ENCODE measurements at regions not wholly inside any gene's neighbourhood (a gene's known extent, or its start where the extent isn't known, plus 50 kb on each side); places are given as distances from the start of the nearest gene placed in this dataset.
"Not testable (repeated sequence)": the region's sequence is repeated elsewhere in the genome, so short reads cannot be mapped to it uniquely, and the experiment has no call there.

DNA sequence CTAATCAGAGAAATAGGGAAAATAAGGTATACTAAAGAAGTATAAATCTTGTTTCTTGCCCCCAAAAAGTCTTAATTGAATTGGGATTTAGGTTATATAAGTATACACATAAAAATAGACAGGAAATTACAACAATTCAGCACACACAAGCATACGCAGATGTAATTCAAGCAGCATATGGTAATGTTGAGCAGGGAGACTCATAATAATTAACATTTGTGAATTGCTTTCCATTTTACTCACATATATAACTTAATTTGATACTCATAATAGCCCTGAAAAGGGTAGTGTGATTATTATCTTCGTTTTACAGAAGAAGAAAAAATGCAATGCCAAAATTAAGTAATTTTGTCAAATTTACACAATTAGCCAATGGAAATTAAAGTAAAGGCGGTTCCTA is 313.5 kb upstream of the ECI2 start:
- Histone ChIP-seq H3K4me1 (ENCODE audit: insufficient read depth, low read length) (no peaks in the 10 kb centered on the region), H3K9me3 (ENCODE audit: control insufficient read depth, insufficient read depth, low read length) (peaks cover 8% of the 10 kb centered on the region), H3K9ac (ENCODE audit: low read depth, low read length) (no peak overlapping the region), H3K36me3 (ENCODE audit: insufficient read depth, low read length) (no peaks in the 10 kb centered on the region)

DNA sequence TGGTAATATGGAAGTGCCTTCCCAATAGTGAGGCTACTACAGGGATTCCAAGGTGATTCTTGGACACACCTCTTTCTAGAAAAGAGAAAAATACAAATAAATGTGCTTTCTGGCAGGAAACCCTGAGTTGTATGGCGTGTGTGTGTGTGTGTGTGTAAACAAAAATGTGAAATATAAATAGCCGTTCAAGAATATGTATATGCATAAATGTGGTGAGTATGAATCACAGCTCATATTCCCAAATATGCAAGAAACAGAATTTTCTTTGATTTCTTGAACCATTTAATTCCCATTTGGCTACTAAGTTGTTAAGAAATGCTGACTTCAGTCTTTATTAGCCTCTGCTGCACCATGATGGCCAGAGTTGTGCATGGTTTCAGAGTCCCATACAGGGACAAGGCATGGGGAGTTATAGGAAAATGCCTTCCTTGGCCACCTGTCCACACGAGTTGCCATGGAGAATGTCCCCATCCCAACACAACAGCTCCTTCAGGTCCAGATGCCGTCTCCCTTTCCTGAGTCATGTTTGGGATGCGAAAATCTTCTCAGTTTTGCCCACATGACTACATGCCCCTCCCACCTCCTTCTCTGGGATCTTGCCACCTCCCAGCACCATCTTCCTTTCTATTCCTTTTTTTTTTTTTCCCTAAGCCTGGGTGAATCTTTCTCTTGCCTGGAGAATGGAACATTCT is 312.4 kb upstream of the ECI2 start:
- Histone ChIP-seq H3K9ac (ENCODE audit: low read depth, low read length) (no peak overlapping the region), H3K4me1 (ENCODE audit: insufficient read depth, low read length) (no peaks in the 10 kb centered on the region), H3K36me3 (ENCODE audit: insufficient read depth, low read length) (no peaks in the 10 kb centered on the region), H3K9me3 (ENCODE audit: control insufficient read depth, insufficient read depth, low read length) (peaks cover 8% of the 10 kb centered on the region)

DNA sequence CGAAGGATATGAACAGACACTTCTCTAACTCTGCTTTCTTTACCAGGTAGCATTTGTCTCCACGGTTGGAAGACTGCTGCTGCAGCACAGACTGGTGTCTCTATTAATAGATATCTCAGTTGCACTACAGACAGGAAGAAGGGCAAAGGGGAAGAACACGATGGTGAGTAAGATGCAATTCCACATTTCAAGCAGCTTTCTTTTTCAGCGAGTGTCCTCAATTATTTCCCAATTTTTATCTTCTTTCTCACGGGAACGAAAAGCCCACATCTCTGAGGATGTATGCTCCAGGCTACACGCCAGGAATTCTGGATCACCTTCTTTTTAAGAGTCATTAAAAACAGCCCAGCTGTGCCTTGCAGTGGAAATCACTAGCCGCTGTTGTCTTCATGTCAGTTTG is 311.6 kb upstream of the ECI2 start:
- Histone ChIP-seq H3K9me3 (ENCODE audit: control insufficient read depth, insufficient read depth, low read length) (peaks cover 3% of the 10 kb centered on the region), H3K9ac (ENCODE audit: low read depth, low read length) (no peak overlapping the region), H3K4me1 (ENCODE audit: insufficient read depth, low read length) (no peaks in the 10 kb centered on the region), H3K36me3 (ENCODE audit: insufficient read depth, low read length) (no peaks in the 10 kb centered on the region)

- H3K36me3 ChIP-seq (ENCODE audit: insufficient read depth, low read length), result no peaks in the 10 kb centered on the region
- H3K9ac ChIP-seq (ENCODE audit: low read depth, low read length), result no peak overlapping the region
- H3K4me1 ChIP-seq (ENCODE audit: insufficient read depth, low read length), result no peaks in the 10 kb centered on the region
- no peaks in the 10 kb centered on the region; the same call in 1 of the 2 replicates for H3K9me3 ChIP-seq (ENCODE audit: control insufficient read depth, insufficient read depth, low read length)
Observed at GRCh38 chr6:4441981-4442434, 306.6 kb upstream of the ECI2 start.

- Histone ChIP-seq H3K9ac (ENCODE audit: low read depth, low read length) (no peak overlapping the region), H3K36me3 (ENCODE audit: insufficient read depth, low read length) (no peaks in the 10 kb centered on the region), H3K4me1 (ENCODE audit: insufficient read depth, low read length) (no peaks in the 10 kb centered on the region), H3K9me3 (ENCODE audit: control insufficient read depth, insufficient read depth, low read length) (no peaks in the 10 kb centered on the region; the same call in 1 of the 2 replicates)
Observed at GRCh38 chr6:4439159-4439558, 303.8 kb upstream of the ECI2 start.

GRCh38 chr6:4437342-4437741 is 302.0 kb upstream of the ECI2 start:
- no peaks in the 10 kb centered on the region for H3K4me1 ChIP-seq (ENCODE audit: insufficient read depth, low read length)
- H3K9me3 ChIP-seq (ENCODE audit: control insufficient read depth, insufficient read depth, low read length), result no peaks in the 10 kb centered on the region; the same call in 1 of the 2 replicates
- H3K36me3 ChIP-seq (ENCODE audit: insufficient read depth, low read length), result no peaks in the 10 kb centered on the region

DNA sequence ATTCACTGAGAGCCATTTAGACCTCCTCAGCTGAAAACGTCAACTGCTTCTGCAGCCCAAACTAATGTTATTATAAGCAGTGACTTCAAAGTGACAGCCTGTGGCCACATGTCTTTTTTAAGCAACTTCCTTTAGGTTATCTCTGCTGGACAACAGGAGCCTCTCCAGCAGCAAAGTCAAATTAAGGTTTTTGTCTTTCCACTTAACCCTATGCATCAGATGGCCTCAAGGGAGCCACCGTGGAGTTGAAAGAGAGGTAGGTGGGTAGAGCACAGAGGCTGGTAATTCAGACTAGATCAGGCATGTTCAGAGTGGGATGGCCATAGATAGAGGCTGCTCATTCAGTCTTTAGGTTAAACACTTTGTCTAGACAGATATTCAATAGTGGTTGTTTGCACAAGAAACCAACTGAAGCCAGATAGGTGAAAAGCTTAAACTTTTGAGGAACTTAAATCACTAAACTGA is 300.6 kb upstream of the ECI2 start:
- Histone ChIP-seq H3K4me1 (ENCODE audit: insufficient read depth, low read length) (no peaks in the 10 kb centered on the region), H3K9me3 (ENCODE audit: control insufficient read depth, insufficient read depth, low read length) (no peaks in the 10 kb centered on the region; the same call in 1 of the 2 replicates), H3K36me3 (ENCODE audit: insufficient read depth, low read length) (no peaks in the 10 kb centered on the region), H3K9ac (ENCODE audit: low read depth, low read length) (no peak overlapping the region)

More at GRCh38 chr6:4437342-4437741, 302.0 kb upstream of the ECI2 start:
- H3K9ac ChIP-seq (ENCODE audit: low read depth, low read length), result no peak overlapping the region

DNA sequence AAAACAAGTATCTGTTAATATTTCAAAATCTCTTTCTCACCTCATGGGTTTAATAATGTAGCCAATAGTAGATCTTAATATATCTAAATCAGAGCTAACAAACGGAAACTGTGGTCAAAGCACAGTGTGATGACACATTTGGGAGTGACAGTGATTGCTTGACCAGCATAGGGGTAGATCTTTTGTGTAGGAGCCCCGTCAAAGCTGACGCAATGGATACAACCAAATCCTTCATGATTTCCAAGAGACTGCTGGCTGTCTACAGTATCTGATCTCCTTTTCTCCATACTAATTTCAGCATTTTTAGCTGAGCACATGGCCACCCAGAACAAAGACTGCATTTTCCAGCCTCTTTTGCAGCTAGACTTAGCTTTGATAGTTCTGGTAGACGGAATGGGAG is 299.3 kb upstream of the ECI2 start:
- no peaks in the 10 kb centered on the region for H3K4me1 ChIP-seq (ENCODE audit: insufficient read depth, low read length)
- H3K9me3 ChIP-seq (ENCODE audit: control insufficient read depth, insufficient read depth, low read length), result no peaks in the 10 kb centered on the region
- H3K9ac ChIP-seq (ENCODE audit: low read depth, low read length), result no peak overlapping the region
- no peaks in the 10 kb centered on the region for H3K36me3 ChIP-seq (ENCODE audit: insufficient read depth, low read length)

DNA sequence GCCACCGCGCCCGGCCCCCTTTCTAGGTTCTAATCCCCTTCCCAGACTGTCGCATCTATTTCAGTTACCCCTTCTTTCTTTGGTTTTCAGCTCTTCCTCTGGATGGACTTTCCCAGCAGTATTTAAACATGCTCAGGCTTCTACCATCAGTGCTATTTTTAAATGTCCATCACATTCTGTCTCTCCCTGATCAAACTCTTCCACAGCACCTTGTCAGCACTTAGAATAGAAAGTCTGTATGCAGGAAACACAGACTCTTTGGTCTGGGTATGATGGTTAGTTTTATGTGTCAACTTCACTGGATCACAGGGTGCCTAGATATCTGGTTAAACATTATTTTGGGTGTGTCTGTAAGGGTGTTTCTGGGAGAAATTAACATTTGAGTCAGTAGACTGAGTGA is 297.8 kb upstream of the ECI2 start:
- no peaks in the 10 kb centered on the region for H3K4me1 ChIP-seq (ENCODE audit: insufficient read depth, low read length)
- H3K9me3 ChIP-seq (ENCODE audit: control insufficient read depth, insufficient read depth, low read length), result no peaks in the 10 kb centered on the region
- H3K9ac ChIP-seq (ENCODE audit: low read depth, low read length), result no peak overlapping the region
- no peaks in the 10 kb centered on the region for H3K36me3 ChIP-seq (ENCODE audit: insufficient read depth, low read length)

DNA sequence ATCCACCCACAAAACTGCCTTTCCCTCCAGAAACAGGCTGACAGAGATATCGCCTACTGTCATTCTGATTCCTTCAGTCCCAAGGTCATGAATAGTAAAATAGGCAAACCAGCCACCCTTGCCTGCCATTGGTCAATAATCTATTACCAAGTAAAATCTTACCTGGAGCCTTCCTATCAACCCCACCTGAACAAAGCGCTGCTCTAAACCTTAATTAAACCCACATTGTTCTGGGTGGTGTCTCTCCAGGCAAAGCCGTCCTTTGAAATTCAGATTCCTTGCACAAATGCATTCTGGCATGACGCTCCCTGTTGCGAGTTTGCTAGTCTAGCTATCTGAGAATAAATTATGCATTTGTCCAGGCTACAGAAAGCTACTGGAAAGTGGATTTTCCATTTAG is 291.6 kb upstream of the ECI2 start:
- Histone ChIP-seq H3K4me1 (ENCODE audit: insufficient read depth, low read length) (no peaks in the 10 kb centered on the region; the same call in 1 of the 2 replicates), H3K9me3 (ENCODE audit: control insufficient read depth, insufficient read depth, low read length) (peaks cover 6% of the 10 kb centered on the region; the same call in 1 of the 2 replicates), H3K9ac (ENCODE audit: low read depth, low read length) (no peak overlapping the region)

GRCh38 chr6:4421837-4422236 is 286.5 kb upstream of the ECI2 start:
- H3K4me1 ChIP-seq (ENCODE audit: insufficient read depth, low read length), result no peaks in the 10 kb centered on the region
- H3K36me3 ChIP-seq (ENCODE audit: insufficient read depth, low read length), result no peaks in the 10 kb centered on the region
- H3K9me3 ChIP-seq (ENCODE audit: control insufficient read depth, insufficient read depth, low read length), result peaks cover 8% of the 10 kb centered on the region; the same call in 1 of the 2 replicates
- H3K9ac ChIP-seq (ENCODE audit: low read depth, low read length), result no peak overlapping the region

More for the DNA sequence above, 291.6 kb upstream of the ECI2 start:
- no peaks in the 10 kb centered on the region for H3K36me3 ChIP-seq (ENCODE audit: insufficient read depth, low read length)

- Histone ChIP-seq H3K9ac (ENCODE audit: low read depth, low read length) (no peak overlapping the region), H3K4me1 (ENCODE audit: insufficient read depth, low read length) (no peaks in the 10 kb centered on the region), H3K36me3 (ENCODE audit: insufficient read depth, low read length) (no peaks in the 10 kb centered on the region), H3K9me3 (ENCODE audit: control insufficient read depth, insufficient read depth, low read length) (peaks cover 8% of the 10 kb centered on the region; the same call in 1 of the 2 replicates)
Observed at GRCh38 chr6:4420160-4420865, 284.9 kb upstream of the ECI2 start.

GRCh38 chr6:4415549-4415948 is 280.2 kb upstream of the ECI2 start:
- Histone ChIP-seq H3K36me3 (ENCODE audit: insufficient read depth, low read length) (no peaks in the 10 kb centered on the region), H3K9ac (ENCODE audit: low read depth, low read length) (no peak overlapping the region), H3K4me1 (ENCODE audit: insufficient read depth, low read length) (no peaks in the 10 kb centered on the region), H3K9me3 (ENCODE audit: control insufficient read depth, insufficient read depth, low read length) (peaks cover 2% of the 10 kb centered on the region; the same call in 1 of the 2 replicates)

DNA sequence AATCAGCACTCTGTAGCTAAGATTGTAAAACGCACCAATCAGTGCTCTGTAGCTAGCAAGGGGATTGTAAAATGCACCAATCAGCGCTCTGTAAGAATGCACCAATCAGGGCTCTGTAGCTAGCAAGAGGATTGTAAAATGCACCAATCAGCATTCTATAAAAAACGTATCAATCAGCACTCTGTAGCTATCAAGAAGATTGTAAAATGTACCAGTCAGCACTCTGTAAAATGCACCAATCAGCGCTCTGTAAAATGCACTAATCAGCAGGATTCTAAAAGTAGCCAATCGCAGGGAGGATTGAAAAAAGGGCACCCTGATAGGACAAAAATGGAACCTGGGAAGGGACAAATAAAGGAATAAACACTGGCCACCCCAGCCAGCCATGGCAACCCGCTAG is 278.7 kb upstream of the ECI2 start:
- H3K4me1 ChIP-seq (ENCODE audit: insufficient read depth, low read length); H3K9ac ChIP-seq (ENCODE audit: low read depth, low read length); H3K36me3 ChIP-seq (ENCODE audit: insufficient read depth, low read length); H3K9me3 ChIP-seq (ENCODE audit: control insufficient read depth, insufficient read depth, low read length): not testable (repeated sequence)

DNA sequence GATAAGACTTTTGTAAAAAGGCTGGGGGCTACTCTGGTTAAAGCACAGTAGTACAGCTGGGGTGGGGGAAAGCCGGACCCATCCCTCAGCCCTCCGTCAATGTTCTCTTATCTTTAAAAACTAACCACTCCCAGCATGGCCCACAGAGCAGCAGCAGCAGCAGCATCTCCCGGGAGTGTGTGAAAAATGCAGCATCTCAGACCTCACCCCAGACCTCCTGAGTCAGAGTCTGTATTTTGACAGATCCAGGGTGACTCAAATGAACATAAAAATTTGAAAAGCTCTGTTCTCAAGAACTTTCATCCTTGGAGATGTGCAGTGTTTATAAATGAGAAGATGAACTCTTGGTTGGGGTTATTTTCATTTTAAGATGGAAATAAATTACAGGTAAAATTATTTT is 277.7 kb upstream of the ECI2 start:
- Histone ChIP-seq H3K36me3 (ENCODE audit: insufficient read depth, low read length) (no peaks in the 10 kb centered on the region), H3K9ac (ENCODE audit: low read depth, low read length) (no peak overlapping the region), H3K9me3 (ENCODE audit: control insufficient read depth, insufficient read depth, low read length) (no peaks in the 10 kb centered on the region; the same call in 1 of the 2 replicates), H3K4me1 (ENCODE audit: insufficient read depth, low read length) (no peaks in the 10 kb centered on the region)

Measured in ES-I3 (cell line).